ENCODE measurements at regions not wholly inside any gene's neighbourhood (a gene's known extent, or its start where the extent isn't known, plus 50 kb on each side); places are given as distances from the start of the nearest gene placed in this dataset.

GRCh38 chr13:78382491-78382890 is 220.9 kb downstream of the POU4F1 start:
- Histone ChIP-seq H3K9me3 (no peaks in the 10 kb centered on the region), H3K36me3 (no peaks in the 10 kb centered on the region), H3K4me3 (no peak overlapping the region), H3K27ac (no peak overlapping the region), H3K27me3 (no peaks in the 10 kb centered on the region), H3K4me1 (no peaks in the 10 kb centered on the region)
- intact Hi-C loops (cut with DNase I) = no loop called here
- TF ChIP-seq CTCF (IDR thresholded peaks at IDR 0.05) = no peak
- peak in 2 of 4 donors; percentile 65 to 87 for DNase-seq
- ATAC-seq = no peak

GRCh38 chr13:78376822-78377221 is 226.5 kb downstream of the POU4F1 start:
- Histone ChIP-seq H3K36me3 (no peaks in the 10 kb centered on the region), H3K9me3 (no peaks in the 10 kb centered on the region), H3K27me3 (no peaks in the 10 kb centered on the region), H3K4me1 (no peaks in the 10 kb centered on the region), H3K27ac (no peak overlapping the region), H3K4me3 (no peak overlapping the region)
- ATAC-seq (no peak), DNase-seq (no peak)
- no peak for TF ChIP-seq CTCF (IDR thresholded peaks at IDR 0.05)
- intact Hi-C loops (cut with DNase I) = no loop called here

- intact Hi-C loops (cut with DNase I) = no loop called here
- ATAC-seq = no peak
- Histone ChIP-seq H3K36me3 (no peaks in the 10 kb centered on the region), H3K9me3 (no peaks in the 10 kb centered on the region), H3K4me3 (no peak overlapping the region), H3K4me1 (no peaks in the 10 kb centered on the region), H3K27me3 (no peaks in the 10 kb centered on the region), H3K27ac (no peak overlapping the region)
- TF ChIP-seq CTCF (IDR thresholded peaks at IDR 0.05) = no peak
- DNase-seq = no peak
Observed at GRCh38 chr13:78376033-78376432, 227.3 kb downstream of the POU4F1 start.

GRCh38 chr13:78372581-78372980 is 230.8 kb downstream of the POU4F1 start:
- ATAC-seq (no peak), DNase-seq (peak in 2 of 4 donors; percentile 32 to 54)
- no peak for TF ChIP-seq CTCF (IDR thresholded peaks at IDR 0.05)
- Histone ChIP-seq H3K4me1 (no peaks in the 10 kb centered on the region), H3K4me3 (no peak overlapping the region), H3K36me3 (no peaks in the 10 kb centered on the region), H3K27ac (no peak overlapping the region), H3K27me3 (no peaks in the 10 kb centered on the region), H3K9me3 (no peaks in the 10 kb centered on the region)
- intact Hi-C loops (cut with DNase I) = no loop called here

DNA sequence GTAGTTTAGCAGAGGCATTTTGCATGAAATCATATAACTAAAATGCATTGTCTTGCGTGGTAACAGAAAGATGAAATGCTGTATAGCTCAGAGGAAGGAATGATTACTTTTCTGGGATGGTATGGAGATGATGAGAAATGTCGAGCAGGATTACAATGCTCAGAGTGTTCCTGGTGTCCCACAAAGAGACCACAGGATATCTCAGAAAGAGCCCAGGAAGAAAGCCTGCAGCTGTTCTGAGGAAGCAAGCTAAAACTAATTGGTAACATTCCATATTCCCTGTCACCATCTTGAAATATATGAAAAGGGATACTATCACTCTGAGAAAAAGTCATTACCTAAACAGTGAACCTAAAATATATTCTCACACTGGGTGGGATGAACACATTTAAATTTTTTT is 233.1 kb downstream of the POU4F1 start:
- intact Hi-C loops (cut with DNase I) = no loop called here
- H3K9me3 ChIP-seq = no peaks in the 10 kb centered on the region
- TF ChIP-seq CTCF (IDR thresholded peaks at IDR 0.05) = no peak
- H3K4me3 ChIP-seq = no peak overlapping the region
- DNase-seq = no peak
- no peaks in the 10 kb centered on the region for H3K4me1 ChIP-seq
- no peaks in the 10 kb centered on the region for H3K27me3 ChIP-seq
- ATAC-seq = no peak
- H3K27ac ChIP-seq = no peak overlapping the region
- H3K36me3 ChIP-seq = no peaks in the 10 kb centered on the region
